Small intestine (tissue), 7 donors: ENCODE measurements at regions not wholly inside any gene's neighbourhood (a gene's known extent, or its start where the extent isn't known, plus 50 kb on each side); places are given as distances from the start of the nearest gene placed in this dataset.

ENCODE experiments used
- DNase-seq, 2 donors: peaks; one replicate each; pipeline versions ENCODE4 v3.0.0 to v3.0.0-alpha.2; 2013
- FAIRE-seq: peaks from 2 replicates; lab custom pipeline; 2012; peaks lifted over from hg19 to GRCh38; lab: Jason Lieb, UNC
- H3K27ac ChIP-seq, 3 donors: one replicate each; pipeline ENCODE4 v1.5.1; 2013; ENCODE audit warnings: low read length in 2 of 3, mild to moderate bottlenecking in 2 of 3, control low read depth in 1 of 3, inconsistent platforms in 1 of 3, low read depth in 1 of 3, moderate library complexity in 1 of 3
- H3K27me3 ChIP-seq, 3 donors: one replicate each; pipeline ENCODE4 v1.6.1; 2013; ENCODE audit warnings: low read length in 3 of 3, inconsistent platforms in 1 of 3; ENCODE audit not compliant: control insufficient read depth in 3 of 3, insufficient read depth in 3 of 3
- H3K36me3 ChIP-seq, 3 donors: one replicate each; pipeline ENCODE4 v1.6.1; 2013; ENCODE audit warnings: low read length in 3 of 3, inconsistent platforms in 1 of 3, low read depth in 1 of 3, mild to moderate bottlenecking in 1 of 3, moderate library complexity in 1 of 3; ENCODE audit not compliant: control insufficient read depth in 3 of 3, insufficient read depth in 2 of 3
- H3K4me1 ChIP-seq, 3 donors: one replicate each; pipeline ENCODE4 v1.6.1; 2013; ENCODE audit warnings: low read length in 2 of 3, inconsistent platforms in 1 of 3, low read depth in 1 of 3, mild to moderate bottlenecking in 1 of 3, moderate library complexity in 1 of 3; ENCODE audit not compliant: control insufficient read depth in 3 of 3, insufficient read depth in 2 of 3
- H3K4me3 ChIP-seq, 3 donors: one replicate each; pipeline ENCODE4 v1.5.1; 2013; ENCODE audit warnings: low read length in 3 of 3, control low read depth in 1 of 3, inconsistent platforms in 1 of 3, low read depth in 1 of 3, mild to moderate bottlenecking in 1 of 3, moderate library complexity in 1 of 3
- H3K9me3 ChIP-seq, 2 donors: one replicate each; pipeline ENCODE4 v1.6.1; 2013; ENCODE audit warnings: low read depth in 1 of 2, low read length in 1 of 2; ENCODE audit not compliant: control insufficient read depth in 2 of 2, insufficient read depth in 1 of 2
- WGBS, 3 donors: extraction: QIAGEN DNeasy Blood & Tissue Kit; methylation state at CpG; one replicate each; pipeline ENCODE4 v1.1.7; 2013; 5-methylcytosine and 5-hydroxymethylcytosine counted together
- donor health status: healthy with polysubstance abuse.
- donor health status: control.
- donor health status: control.
- donor health status: Bipolar disorder and iron deficiency.
- donor health status: healthy.

GRCh38 chr20:56872620-56873458 is 243.7 kb downstream of the TFAP2C start:
- no peaks in the 10 kb centered on the region for H3K9me3 ChIP-seq
- H3K36me3 ChIP-seq = no peaks in the 10 kb centered on the region
- no peaks in the 10 kb centered on the region for H3K4me1 ChIP-seq
- no peak overlapping the region for H3K27ac ChIP-seq
- no peak overlapping the region for H3K4me3 ChIP-seq
- WGBS, 3 donors = 81 to 85% (median 81%) methylated on average over 11 of the region's 11 CpGs
- FAIRE-seq (no peak), DNase-seq (no peak)
- H3K27me3 ChIP-seq = no peaks in the 10 kb centered on the region

GRCh38 chr20:56873836-56874235 is 244.7 kb downstream of the TFAP2C start:
- no peaks in the 10 kb centered on the region for H3K4me1 ChIP-seq
- no peaks in the 10 kb centered on the region for H3K36me3 ChIP-seq
- H3K27me3 ChIP-seq = no peaks in the 10 kb centered on the region
- no peak overlapping the region for H3K27ac ChIP-seq
- DNase-seq = no peak
- no peaks in the 10 kb centered on the region for H3K9me3 ChIP-seq
- no peak overlapping the region for H3K4me3 ChIP-seq
- no peak for FAIRE-seq
- 91 to 95% (median 91%) methylated on average over 26 of the region's 26 CpGs for WGBS, 3 donors

- no peak for DNase-seq
Measured at GRCh38 chr20:56875052-56875659, 246.1 kb downstream of the TFAP2C start.

GRCh38 chr20:56875803-56876202 is 246.7 kb downstream of the TFAP2C start:
- FAIRE-seq (no peak), DNase-seq (no peak)
- 73 to 88% (median 75%) methylated on average over 7 of the region's 7 CpGs for WGBS, 3 donors
- Histone ChIP-seq H3K4me1 (no peaks in the 10 kb centered on the region), H3K4me3 (no peak overlapping the region), H3K36me3 (no peaks in the 10 kb centered on the region), H3K27me3 (no peaks in the 10 kb centered on the region), H3K9me3 (no peaks in the 10 kb centered on the region), H3K27ac (no peak overlapping the region)

More at GRCh38 chr20:56875052-56875659, 246.1 kb downstream of the TFAP2C start:
- no peaks in the 10 kb centered on the region for H3K9me3 ChIP-seq
- 20 to 25% (median 20%) methylated on average over 6 of the region's 6 CpGs for WGBS, 3 donors
- no peaks in the 10 kb centered on the region for H3K27me3 ChIP-seq
- FAIRE-seq = no peak
- H3K27ac ChIP-seq = no peak overlapping the region
- H3K4me3 ChIP-seq = no peak overlapping the region
- H3K4me1 ChIP-seq = no peaks in the 10 kb centered on the region
- H3K36me3 ChIP-seq = no peaks in the 10 kb centered on the region

- Histone ChIP-seq H3K9me3 (no peaks in the 10 kb centered on the region), H3K4me3 (no peak overlapping the region), H3K4me1 (no peaks in the 10 kb centered on the region), H3K36me3 (no peaks in the 10 kb centered on the region), H3K27ac (no peak overlapping the region), H3K27me3 (no peaks in the 10 kb centered on the region)
- FAIRE-seq = no peak
- 79 to 82% (median 80%) methylated on average over 14 of the region's 14 CpGs for WGBS, 3 donors
- DNase-seq = no peak
Measured at GRCh38 chr20:56885521-56885920, 256.4 kb downstream of the TFAP2C start.

- H3K27ac ChIP-seq = no peak overlapping the region
- H3K4me1 ChIP-seq = no peaks in the 10 kb centered on the region
- no peaks in the 10 kb centered on the region for H3K9me3 ChIP-seq
- 75 to 82% (median 77%) methylated on average over 11 of the region's 11 CpGs for WGBS, 3 donors
- FAIRE-seq (no peak), DNase-seq (no peak)
- H3K36me3 ChIP-seq = no peaks in the 10 kb centered on the region
- no peaks in the 10 kb centered on the region for H3K27me3 ChIP-seq
- H3K4me3 ChIP-seq = no peak overlapping the region
Measured at GRCh38 chr20:56890011-56890410, 260.9 kb downstream of the TFAP2C start.

GRCh38 chr20:56893226-56893917 is 264.3 kb downstream of the TFAP2C start:
- FAIRE-seq = no peak

GRCh38 chr20:56896447-56896846 is 267.3 kb downstream of the TFAP2C start:
- Histone ChIP-seq H3K27me3 (no peaks in the 10 kb centered on the region), H3K4me3 (no peak overlapping the region), H3K4me1 (no peaks in the 10 kb centered on the region), H3K9me3 (no peaks in the 10 kb centered on the region), H3K36me3 (no peaks in the 10 kb centered on the region), H3K27ac (no peak overlapping the region)
- FAIRE-seq = no peak
- WGBS, 3 donors = 90 to 97% (median 91%) methylated on average over 7 of the region's 7 CpGs
- DNase-seq = no peak

More at GRCh38 chr20:56893226-56893917, 264.3 kb downstream of the TFAP2C start:
- Histone ChIP-seq H3K36me3 (no peaks in the 10 kb centered on the region), H3K27ac (no peak overlapping the region), H3K27me3 (no peaks in the 10 kb centered on the region), H3K4me3 (no peak overlapping the region), H3K4me1 (no peaks in the 10 kb centered on the region), H3K9me3 (no peaks in the 10 kb centered on the region)
- DNase-seq = peak in 1 of 2 donors; percentile 32
- 10 to 29% (median 14%) methylated on average over 8 of the region's 8 CpGs for WGBS, 3 donors
